Erythroblast (primary cell): ENCODE measurements at regions not wholly inside any gene's neighbourhood (a gene's known extent, or its start where the extent isn't known, plus 50 kb on each side); places are given as distances from the start of the nearest gene placed in this dataset.

Source experiments
- GATA1 ChIP-seq: IDR thresholded peaks from 2 replicates; pipeline ENCODE4 v1.6.1; 2011; ENCODE audit warnings: low read depth, mild to moderate bottlenecking, control low read depth, low read length, moderate library complexity
- POLR2A ChIP-seq: IDR thresholded peaks from 2 replicates; pipeline ENCODE4 v1.6.1; 2011; ENCODE audit warnings: mild to moderate bottlenecking, low read length

DNA sequence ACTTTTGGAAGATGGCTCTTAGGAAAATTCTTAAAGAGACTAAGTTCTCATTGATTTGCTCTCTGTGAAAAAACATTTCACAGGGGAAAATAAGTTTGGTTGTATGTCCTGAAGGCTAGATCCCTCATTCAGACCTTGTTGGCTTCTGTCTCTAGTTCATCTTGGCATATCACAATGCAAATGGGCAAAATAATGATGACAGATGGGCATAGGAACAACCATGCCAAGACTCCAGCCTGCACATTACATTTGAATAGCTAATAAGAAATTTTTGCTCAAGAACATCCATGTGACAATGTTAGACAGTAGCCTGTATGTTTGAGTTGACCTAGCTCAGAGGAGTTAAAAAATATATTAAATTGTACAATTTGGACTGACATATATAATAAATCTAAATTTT, 292.9 kb downstream of the PLA2G4A start:
- no peak for TF ChIP-seq POLR2A
- no peak for TF ChIP-seq GATA1
